DND-41 (cell line): ENCODE measurements at regions not wholly inside any gene's neighbourhood (a gene's known extent, or its start where the extent isn't known, plus 50 kb on each side); places are given as distances from the start of the nearest gene placed in this dataset.
"Not testable (repeated sequence)": the region's sequence is repeated elsewhere in the genome, so short reads cannot be mapped to it uniquely, and the experiment has no call there.

Experiments
- ATAC-seq: fragments of 200-7000 bp; cut with Tn5 transposase; 3 replicates; pipeline ENCODE4 v1.9.1; 2021; ENCODE audit warnings: low read depth; ENCODE audit not compliant: insufficient read depth
- DNase-seq: peaks from one replicate; pipeline ENCODE4 v3.0.0-alpha.2; 2020
- H2AFZ ChIP-seq: 2 replicates; pipeline ENCODE4 v1.6.0; 2012; ENCODE audit warnings: low read depth, low read length
- H3K27ac ChIP-seq: 2 replicates; pipeline ENCODE4 v1.5.1; 2012; ENCODE audit warnings: low read length, inconsistent platforms
- H3K27me3 ChIP-seq: fragments of 200-600 bp; sonication (generic); 2 replicates; pipeline ENCODE4 v1.6.0; 2012; ENCODE audit warnings: low read length, mild to moderate bottlenecking, inconsistent platforms; ENCODE audit not compliant: insufficient read depth, poor library complexity
- H3K36me3 ChIP-seq: 2 replicates; pipeline ENCODE4 v1.5.1; 2012; ENCODE audit warnings: low read length, inconsistent platforms; ENCODE audit not compliant: insufficient read depth
- H3K4me1 ChIP-seq: 2 replicates; pipeline ENCODE4 v1.5.1; 2012; ENCODE audit warnings: mild to moderate bottlenecking, low read length; ENCODE audit not compliant: insufficient read depth
- H3K4me2 ChIP-seq: 2 replicates; pipeline ENCODE4 v1.6.0; 2012; ENCODE audit warnings: mild to moderate bottlenecking, moderate library complexity, low read length, inconsistent platforms; ENCODE audit not compliant: insufficient read depth
- H3K4me3 ChIP-seq, 2 experiments: fragments of 200-600 bp in 1 of 2; shearing (Covaris generic) in 1 of 2; 2 replicates each; pipeline ENCODE4 v1.5.1; 2012 to 2016; ENCODE audit warnings: inconsistent platforms in 2 of 2, low read length in 2 of 2, mild to moderate bottlenecking in 2 of 2, low read depth in 1 of 2, moderate library complexity in 1 of 2
- H3K79me2 ChIP-seq: 2 replicates; pipeline ENCODE4 v1.6.0; 2012; ENCODE audit warnings: low read length, inconsistent platforms; ENCODE audit not compliant: insufficient read depth
- H3K9ac ChIP-seq: 2 replicates; pipeline ENCODE4 v1.6.0; 2012; ENCODE audit warnings: low read depth, mild to moderate bottlenecking, inconsistent platforms, low read length, moderate library complexity
- H3K9me3 ChIP-seq: 2 replicates; pipeline ENCODE4 v1.5.1; 2012; ENCODE audit warnings: low read length, moderate library complexity, mild to moderate bottlenecking, inconsistent platforms; ENCODE audit not compliant: insufficient read depth, severe bottlenecking
- H4K20me1 ChIP-seq: 2 replicates; pipeline ENCODE4 v1.6.0; 2012; ENCODE audit warnings: low read length; ENCODE audit not compliant: insufficient read depth
- CTCF ChIP-seq: IDR thresholded peaks from 2 replicates; pipeline ENCODE4 v1.5.1; 2012; ENCODE audit warnings: borderline replicate concordance, low read length, moderate library complexity, mild to moderate bottlenecking; ENCODE audit not compliant: poor library complexity, severe bottlenecking; ENCODE audit errors: extremely low read depth
- EZH2 ChIP-seq: IDR thresholded peaks from 3 replicates; pipeline ENCODE4 v1.6.1; 2012; ENCODE audit warnings: borderline replicate concordance, low read depth, mild to moderate bottlenecking, moderate library complexity, low read length, inconsistent platforms; ENCODE audit not compliant: severe bottlenecking

GRCh38 chr4:138439143-138439581 lies 197.0 kb upstream of the SLC7A11 start:
- Histone ChIP-seq H3K79me2 (no peaks in the 10 kb centered on the region), H3K4me1 (no peaks in the 10 kb centered on the region), H3K27me3 (no peaks in the 10 kb centered on the region), H3K4me2 (no peak overlapping the region), H4K20me1 (no peaks in the 10 kb centered on the region), H2AFZ (no peak overlapping the region), H3K9me3 (no peaks in the 10 kb centered on the region), H3K27ac (no peak overlapping the region), H3K4me3 (no peak overlapping the region), H3K9ac (no peak overlapping the region), H3K36me3 (no peaks in the 10 kb centered on the region)
- ATAC-seq (no peak), DNase-seq (no peak)
- TF ChIP-seq CTCF (no peak), EZH2 (no peak)

DNA sequence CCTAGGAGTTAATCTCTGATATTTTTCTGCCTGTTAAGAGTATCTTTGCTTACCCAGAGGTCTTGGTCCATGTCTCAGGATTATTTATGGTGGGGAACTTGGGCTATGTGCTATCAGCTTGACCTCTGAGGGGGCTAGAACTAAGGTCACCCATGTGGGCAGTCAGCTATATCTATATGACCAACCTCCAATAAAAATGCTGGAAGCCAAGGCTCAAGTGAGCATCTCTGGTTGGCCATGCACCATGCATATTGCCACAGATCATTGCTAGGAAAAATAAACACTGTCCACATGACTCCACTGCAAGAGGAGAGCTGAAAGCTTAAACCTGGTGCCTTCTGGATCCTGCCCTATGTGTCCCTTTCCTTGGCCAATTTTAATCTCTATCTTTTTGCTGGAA lies 196.5 kb upstream of the SLC7A11 start:
- ATAC-seq (no peak), DNase-seq (no peak)
- no peaks in the 10 kb centered on the region for H3K79me2 ChIP-seq
- H3K9me3 ChIP-seq: no peaks in the 10 kb centered on the region
- no peaks in the 10 kb centered on the region for H3K27me3 ChIP-seq
- H3K27ac ChIP-seq: no peak overlapping the region
- no peak overlapping the region for H2AFZ ChIP-seq
- TF ChIP-seq CTCF (no peak), EZH2 (no peak)
- H3K4me2 ChIP-seq: no peak overlapping the region
- H3K4me1 ChIP-seq: no peaks in the 10 kb centered on the region
- H3K4me3 ChIP-seq: no peak overlapping the region
- no peaks in the 10 kb centered on the region for H4K20me1 ChIP-seq
- H3K9ac ChIP-seq: no peak overlapping the region
- H3K36me3 ChIP-seq: no peaks in the 10 kb centered on the region

- no peaks in the 10 kb centered on the region for H3K27me3 ChIP-seq
- no peak overlapping the region for H3K4me2 ChIP-seq
- H3K4me1 ChIP-seq: no peaks in the 10 kb centered on the region
- no peaks in the 10 kb centered on the region for H3K36me3 ChIP-seq
- H3K9me3 ChIP-seq: no peaks in the 10 kb centered on the region
- TF ChIP-seq EZH2 (no peak), CTCF (no peak)
- no peaks in the 10 kb centered on the region for H3K79me2 ChIP-seq
- H3K4me3 ChIP-seq: no peak overlapping the region
- no peak for DNase-seq
- no peak overlapping the region for H3K9ac ChIP-seq
- H3K27ac ChIP-seq: no peak overlapping the region
- no peak for ATAC-seq
- no peak overlapping the region for H2AFZ ChIP-seq
- H4K20me1 ChIP-seq: no peaks in the 10 kb centered on the region
Measured at GRCh38 chr4:138437263-138437851, 195.2 kb upstream of the SLC7A11 start.

DNA sequence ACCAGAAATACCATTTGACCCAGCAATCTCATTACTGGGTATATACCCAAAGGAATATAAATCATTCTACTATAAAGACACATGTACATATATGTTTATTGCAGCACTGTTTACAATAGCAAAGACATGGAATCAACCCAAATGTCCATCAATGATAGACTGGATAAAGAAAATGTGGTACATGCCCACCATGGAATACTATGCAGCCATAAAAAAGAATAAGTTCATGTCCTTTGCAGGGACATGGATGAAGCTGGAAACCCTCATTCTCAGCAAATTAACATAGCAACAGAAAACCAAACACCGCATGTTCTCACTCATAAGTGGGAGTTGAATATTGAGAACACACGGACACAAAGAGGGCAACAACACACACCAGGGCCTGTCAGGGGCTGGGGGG lies 193.6 kb upstream of the SLC7A11 start:
- not testable (repeated sequence) for H3K4me2 ChIP-seq, DNase-seq, H2AFZ ChIP-seq, H3K27ac ChIP-seq, ATAC-seq, H3K27me3 ChIP-seq, H3K4me1 ChIP-seq, H3K4me3 ChIP-seq, H4K20me1 ChIP-seq, H3K36me3 ChIP-seq, H3K9me3 ChIP-seq, H3K79me2 ChIP-seq, H3K9ac ChIP-seq

DNA sequence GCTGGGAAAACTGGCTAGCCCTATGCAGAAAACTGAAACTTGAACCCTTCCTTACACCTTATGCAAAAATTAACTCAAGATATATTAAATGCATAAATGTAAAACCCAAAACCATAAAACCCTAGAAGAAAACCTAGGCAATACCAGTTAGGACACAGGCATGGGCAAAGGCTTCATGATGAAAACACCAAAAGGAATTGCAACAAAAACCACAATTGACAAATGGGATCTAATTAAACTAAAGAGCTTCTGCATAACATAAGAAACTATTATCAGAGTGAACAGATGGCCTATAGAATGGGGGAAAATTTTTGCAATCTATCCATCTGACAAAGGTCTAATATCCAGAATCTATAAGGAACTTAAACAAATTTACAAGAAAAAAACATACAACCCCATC lies 192.9 kb upstream of the SLC7A11 start:
- not testable (repeated sequence) for DNase-seq, H3K9me3 ChIP-seq, H2AFZ ChIP-seq, H3K4me3 ChIP-seq, H4K20me1 ChIP-seq, H3K36me3 ChIP-seq, H3K27me3 ChIP-seq, H3K4me1 ChIP-seq, H3K4me2 ChIP-seq, ATAC-seq, H3K27ac ChIP-seq, H3K79me2 ChIP-seq, H3K9ac ChIP-seq
